ENCODE measurements at regions not wholly inside any gene's neighbourhood (a gene's known extent, or its start where the extent isn't known, plus 50 kb on each side); places are given as distances from the start of the nearest gene placed in this dataset.

- TF ChIP-seq CTCF (IDR thresholded peaks at IDR 0.05; ENCODE audit: insufficient read depth, low read depth, low read length, missing control alignments): no peak
- DNase-seq (ENCODE audit: low read depth): no peak
- H3K4me3 ChIP-seq (ENCODE audit: low read depth, low read length): no peak overlapping the region
Observed at GRCh38 chr4:53783208-53783859, 192.0 kb upstream of the LNX1 start.

- no peak for DNase-seq (ENCODE audit: low read depth)
Observed at GRCh38 chr4:53782458-53782845, 191.2 kb upstream of the LNX1 start.

GRCh38 chr4:53781629-53782457 is 190.6 kb upstream of the LNX1 start:
- no peak for DNase-seq (ENCODE audit: low read depth)
- no peak for TF ChIP-seq CTCF (IDR thresholded peaks at IDR 0.05; ENCODE audit: insufficient read depth, low read depth, low read length, missing control alignments)
- no peak overlapping the region for H3K4me3 ChIP-seq (ENCODE audit: low read depth, low read length)

More at GRCh38 chr4:53782458-53782845, 191.2 kb upstream of the LNX1 start:
- TF ChIP-seq CTCF (IDR thresholded peaks at IDR 0.05; ENCODE audit: insufficient read depth, low read depth, low read length, missing control alignments): no peak
- no peak overlapping the region for H3K4me3 ChIP-seq (ENCODE audit: low read depth, low read length)

- no peak for TF ChIP-seq CTCF (IDR thresholded peaks at IDR 0.05; ENCODE audit: insufficient read depth, low read depth, low read length, missing control alignments)
- H3K4me3 ChIP-seq (ENCODE audit: low read depth, low read length): no peak overlapping the region
Observed at GRCh38 chr4:53780736-53781400, 189.6 kb upstream of the LNX1 start.

GRCh38 chr4:53779025-53779424 is 187.7 kb upstream of the LNX1 start:
- no peak for DNase-seq (ENCODE audit: low read depth)
- no peak overlapping the region for H3K4me3 ChIP-seq (ENCODE audit: low read depth, low read length)
- TF ChIP-seq CTCF (IDR thresholded peaks at IDR 0.05; ENCODE audit: insufficient read depth, low read depth, low read length, missing control alignments): no peak

More at GRCh38 chr4:53780736-53781400, 189.6 kb upstream of the LNX1 start:
- DNase-seq (ENCODE audit: low read depth): no peak

- no peak overlapping the region for H3K4me3 ChIP-seq (ENCODE audit: low read depth, low read length)
- DNase-seq (ENCODE audit: low read depth): no peak
- TF ChIP-seq CTCF (IDR thresholded peaks at IDR 0.05; ENCODE audit: insufficient read depth, low read depth, low read length, missing control alignments): no peak
Observed at GRCh38 chr4:53778155-53778554, 186.9 kb upstream of the LNX1 start.

All from GM12865 (cell line).